ENCODE measurements at regions not wholly inside any gene's neighbourhood (a gene's known extent, or its start where the extent isn't known, plus 50 kb on each side); places are given as distances from the start of the nearest gene placed in this dataset.

DNA sequence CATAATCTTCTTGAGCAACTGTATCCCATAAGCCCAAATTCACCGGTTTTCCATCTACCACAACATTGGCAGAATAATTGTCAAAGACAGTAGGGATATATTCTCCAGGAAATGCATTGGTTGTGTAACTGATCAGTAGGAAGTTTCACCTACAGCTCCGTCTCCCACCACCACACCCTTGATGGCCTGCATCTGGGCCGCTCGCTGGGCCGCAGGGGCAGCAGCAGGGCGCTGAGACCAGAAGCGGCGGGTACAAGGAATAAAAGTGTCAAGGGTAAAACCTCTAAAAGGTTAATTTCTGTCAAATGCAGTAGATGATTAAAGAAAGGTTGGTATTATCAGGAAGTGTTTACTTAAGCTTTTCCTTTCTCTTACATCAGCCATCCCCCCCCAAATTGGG is 167.6 kb upstream of the DKK2 start:
- no peak for TF ChIP-seq EZH2phosphoT487 (IDR thresholded peaks at IDR 0.05; ENCODE audit: borderline replicate concordance, low read length)
- TF ChIP-seq, protein P1, sequence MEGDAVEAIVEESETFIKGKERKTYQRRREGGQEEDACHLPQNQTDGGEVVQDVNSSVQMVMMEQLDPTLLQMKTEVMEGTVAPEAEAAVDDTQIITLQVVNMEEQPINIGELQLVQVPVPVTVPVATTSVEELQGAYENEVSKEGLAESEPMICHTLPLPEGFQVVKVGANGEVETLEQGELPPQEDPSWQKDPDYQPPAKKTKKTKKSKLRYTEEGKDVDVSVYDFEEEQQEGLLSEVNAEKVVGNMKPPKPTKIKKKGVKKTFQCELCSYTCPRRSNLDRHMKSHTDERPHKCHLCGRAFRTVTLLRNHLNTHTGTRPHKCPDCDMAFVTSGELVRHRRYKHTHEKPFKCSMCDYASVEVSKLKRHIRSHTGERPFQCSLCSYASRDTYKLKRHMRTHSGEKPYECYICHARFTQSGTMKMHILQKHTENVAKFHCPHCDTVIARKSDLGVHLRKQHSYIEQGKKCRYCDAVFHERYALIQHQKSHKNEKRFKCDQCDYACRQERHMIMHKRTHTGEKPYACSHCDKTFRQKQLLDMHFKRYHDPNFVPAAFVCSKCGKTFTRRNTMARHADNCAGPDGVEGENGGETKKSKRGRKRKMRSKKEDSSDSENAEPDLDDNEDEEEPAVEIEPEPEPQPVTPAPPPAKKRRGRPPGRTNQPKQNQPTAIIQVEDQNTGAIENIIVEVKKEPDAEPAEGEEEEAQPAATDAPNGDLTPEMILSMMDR (IDR thresholded peaks at IDR 0.05; ENCODE audit: low read depth, low read length, poor library complexity, severe bottlenecking) = no peak
- no peaks in the 10 kb centered on the region for H3K36me3 ChIP-seq (ENCODE audit: control insufficient read depth, low read length)
- no peak overlapping the region for H3K4me3 ChIP-seq (ENCODE audit: low read length)
- H3K9me2 ChIP-seq (replicated peaks; ENCODE audit: control insufficient read depth, low read length) = no peaks in the 10 kb centered on the region
- no peaks in the 10 kb centered on the region for H3F3A ChIP-seq (ENCODE audit: control insufficient read depth, insufficient read depth)
- H3K9me3 ChIP-seq (ENCODE audit: control insufficient read depth, insufficient read depth, low read length) = no peaks in the 10 kb centered on the region
- no peaks in the 10 kb centered on the region for H3K79me2 ChIP-seq (ENCODE audit: control insufficient read depth, low read length)
- no peaks in the 10 kb centered on the region for H4K20me1 ChIP-seq (ENCODE audit: control insufficient read depth, insufficient read depth, low read depth, low read length)
- H3K4me2 ChIP-seq (ENCODE audit: low read length) = no peak overlapping the region
- no peaks in the 10 kb centered on the region for H3K27me3 ChIP-seq (ENCODE audit: control insufficient read depth, low read length)
- H3K27ac ChIP-seq (ENCODE audit: low read depth, low read length) = no peak overlapping the region
- no peaks in the 10 kb centered on the region for H3K4me1 ChIP-seq (ENCODE audit: control insufficient read depth, low read length)

DNA sequence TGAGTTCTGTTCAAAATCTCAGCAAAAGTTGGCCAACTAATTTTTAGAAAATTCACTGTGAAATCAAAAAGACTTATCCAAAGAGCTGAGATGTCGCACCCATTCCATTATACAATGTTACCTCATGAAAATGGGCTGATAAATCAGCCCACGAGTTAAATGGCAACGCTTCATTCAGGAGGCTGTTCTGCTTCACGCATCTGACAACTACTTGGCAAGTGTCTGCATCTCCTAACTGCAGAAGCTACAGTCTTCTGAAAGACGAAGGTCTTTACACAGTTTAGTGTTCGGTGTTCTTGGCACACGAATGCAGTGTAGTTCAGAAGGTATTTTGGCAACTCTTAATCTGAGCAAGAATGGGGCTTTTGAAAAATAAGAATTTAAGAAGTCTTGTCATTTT is 166.6 kb upstream of the DKK2 start:
- TF ChIP-seq, protein P1 (IDR thresholded peaks at IDR 0.05; ENCODE audit: low read depth, low read length, poor library complexity, severe bottlenecking) = no peak
- no peak for TF ChIP-seq EZH2phosphoT487 (IDR thresholded peaks at IDR 0.05; ENCODE audit: borderline replicate concordance, low read length)
- Histone ChIP-seq H3K36me3 (ENCODE audit: control insufficient read depth, low read length) (no peaks in the 10 kb centered on the region), H3F3A (ENCODE audit: control insufficient read depth, insufficient read depth) (no peaks in the 10 kb centered on the region), H3K9me2 (replicated peaks; ENCODE audit: control insufficient read depth, low read length) (no peaks in the 10 kb centered on the region), H3K9me3 (ENCODE audit: control insufficient read depth, insufficient read depth, low read length) (no peaks in the 10 kb centered on the region), H3K4me1 (ENCODE audit: control insufficient read depth, low read length) (no peaks in the 10 kb centered on the region), H3K4me2 (ENCODE audit: low read length) (no peak overlapping the region), H3K4me3 (ENCODE audit: low read length) (no peak overlapping the region), H3K27me3 (ENCODE audit: control insufficient read depth, low read length) (no peaks in the 10 kb centered on the region), H3K79me2 (ENCODE audit: control insufficient read depth, low read length) (no peaks in the 10 kb centered on the region), H4K20me1 (ENCODE audit: control insufficient read depth, insufficient read depth, low read depth, low read length) (no peaks in the 10 kb centered on the region), H3K27ac (ENCODE audit: low read depth, low read length) (no peak overlapping the region)

DNA sequence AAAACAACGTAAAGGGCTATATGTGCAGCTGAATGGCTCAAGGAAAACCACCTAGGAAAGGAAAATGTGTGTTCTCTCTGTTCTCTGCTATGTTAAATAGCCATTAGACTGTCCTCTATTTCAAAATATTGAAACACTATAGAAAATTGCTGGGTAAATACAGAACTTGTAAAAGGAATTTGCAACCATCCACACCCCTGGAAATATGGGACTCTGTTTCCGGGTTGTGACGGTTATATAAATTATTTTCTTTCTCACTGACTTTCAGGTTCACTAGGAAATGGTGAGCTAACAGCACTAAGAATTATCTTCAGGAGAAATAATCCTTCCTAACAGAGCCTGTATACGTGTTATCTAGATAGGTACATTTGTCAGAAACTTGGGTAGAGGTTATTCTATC is 161.0 kb upstream of the DKK2 start:
- TF ChIP-seq EZH2phosphoT487 (IDR thresholded peaks at IDR 0.05; ENCODE audit: borderline replicate concordance, low read length) = no peak
- TF ChIP-seq, protein P1 (IDR thresholded peaks at IDR 0.05; ENCODE audit: low read depth, low read length, poor library complexity, severe bottlenecking) = no peak
- no peaks in the 10 kb centered on the region for H3K79me2 ChIP-seq (ENCODE audit: control insufficient read depth, low read length)
- H3K36me3 ChIP-seq (ENCODE audit: control insufficient read depth, low read length) = no peaks in the 10 kb centered on the region
- H3F3A ChIP-seq (ENCODE audit: control insufficient read depth, insufficient read depth) = no peaks in the 10 kb centered on the region
- no peak overlapping the region for H3K27ac ChIP-seq (ENCODE audit: low read depth, low read length)
- no peaks in the 10 kb centered on the region for H3K27me3 ChIP-seq (ENCODE audit: control insufficient read depth, low read length)
- no peaks in the 10 kb centered on the region for H3K9me3 ChIP-seq (ENCODE audit: control insufficient read depth, insufficient read depth, low read length)
- H3K4me3 ChIP-seq (ENCODE audit: low read length) = no peak overlapping the region
- no peaks in the 10 kb centered on the region for H4K20me1 ChIP-seq (ENCODE audit: control insufficient read depth, insufficient read depth, low read depth, low read length)
- H3K4me2 ChIP-seq (ENCODE audit: low read length) = no peak overlapping the region
- H3K9me2 ChIP-seq (replicated peaks; ENCODE audit: control insufficient read depth, low read length) = no peaks in the 10 kb centered on the region
- no peaks in the 10 kb centered on the region for H3K4me1 ChIP-seq (ENCODE audit: control insufficient read depth, low read length)

DNA sequence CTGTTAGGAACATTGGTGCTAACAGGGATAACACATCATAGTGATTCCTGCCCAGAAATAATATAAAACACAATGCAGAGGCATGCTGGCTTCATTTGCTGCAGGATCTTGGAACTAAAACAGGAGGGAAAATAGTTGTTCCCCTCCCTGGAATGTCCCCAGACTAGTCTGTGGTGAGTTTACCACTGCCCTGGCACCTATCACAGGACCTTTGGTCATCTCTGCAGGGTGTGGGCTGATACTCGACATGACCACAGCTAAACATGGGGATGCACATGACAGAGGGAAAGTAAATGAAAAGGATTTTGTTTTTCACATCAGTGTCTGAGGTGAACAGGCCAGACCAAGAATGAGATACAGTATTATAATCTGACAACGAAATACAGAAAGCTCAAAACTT is 160.2 kb upstream of the DKK2 start:
- no peaks in the 10 kb centered on the region for H3K9me3 ChIP-seq (ENCODE audit: control insufficient read depth, insufficient read depth, low read length)
- no peak overlapping the region for H3K4me2 ChIP-seq (ENCODE audit: low read length)
- TF ChIP-seq, protein P1 (IDR thresholded peaks at IDR 0.05; ENCODE audit: low read depth, low read length, poor library complexity, severe bottlenecking) = no peak
- TF ChIP-seq EZH2phosphoT487 (IDR thresholded peaks at IDR 0.05; ENCODE audit: borderline replicate concordance, low read length) = no peak
- H3K4me1 ChIP-seq (ENCODE audit: control insufficient read depth, low read length) = no peaks in the 10 kb centered on the region
- no peak overlapping the region for H3K4me3 ChIP-seq (ENCODE audit: low read length)
- no peak overlapping the region for H3K27ac ChIP-seq (ENCODE audit: low read depth, low read length)
- H3K36me3 ChIP-seq (ENCODE audit: control insufficient read depth, low read length) = no peaks in the 10 kb centered on the region
- no peaks in the 10 kb centered on the region for H4K20me1 ChIP-seq (ENCODE audit: control insufficient read depth, insufficient read depth, low read depth, low read length)
- H3K27me3 ChIP-seq (ENCODE audit: control insufficient read depth, low read length) = no peaks in the 10 kb centered on the region
- H3F3A ChIP-seq (ENCODE audit: control insufficient read depth, insufficient read depth) = no peaks in the 10 kb centered on the region
- H3K9me2 ChIP-seq (replicated peaks; ENCODE audit: control insufficient read depth, low read length) = no peaks in the 10 kb centered on the region
- H3K79me2 ChIP-seq (ENCODE audit: control insufficient read depth, low read length) = no peaks in the 10 kb centered on the region

All from DOHH2 (cell line).